ENCODE measurements at regions not wholly inside any gene's neighbourhood (a gene's known extent, or its start where the extent isn't known, plus 50 kb on each side); places are given as distances from the start of the nearest gene placed in this dataset.

DNA sequence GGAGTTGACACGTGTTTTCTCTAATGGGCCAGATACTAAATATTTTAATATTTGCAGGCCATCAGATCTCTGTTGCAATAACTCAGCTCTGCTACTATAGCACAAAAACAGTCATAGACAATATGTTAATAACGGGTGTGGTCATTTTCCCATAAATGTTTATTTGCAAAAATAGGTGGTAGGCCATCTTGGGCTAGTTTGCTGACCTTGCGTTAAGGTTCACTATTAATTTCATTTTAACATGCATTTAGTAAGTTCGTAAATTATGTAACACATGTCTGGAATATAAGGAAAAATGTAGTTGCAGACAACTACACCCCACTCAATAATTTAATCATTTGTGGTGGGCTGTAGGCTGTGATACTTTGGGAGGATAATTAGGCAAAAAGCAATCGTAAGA lies 577.8 kb downstream of the PKHD1 start:
- Histone ChIP-seq H3K27ac (ENCODE audit: low read length) (no peak overlapping the region), H3K27me3 (ENCODE audit: control insufficient read depth, insufficient read depth, low read length) (no peaks in the 10 kb centered on the region), H3K9me3 (ENCODE audit: control insufficient read depth, insufficient read depth, low read length) (no peaks in the 10 kb centered on the region), H3K4me3 (ENCODE audit: low read length) (no peak overlapping the region), H3K4me1 (ENCODE audit: control insufficient read depth, insufficient read depth, low read length) (no peaks in the 10 kb centered on the region), H3K36me3 (ENCODE audit: control insufficient read depth, insufficient read depth, low read length) (no peaks in the 10 kb centered on the region)
- WGBS (ENCODE audit: insufficient coverage, insufficient read length): no CpG with 5 or more reads among the region's 5 CpGs
- no peak for DNase-seq (ENCODE audit: low read depth, low spot score)

DNA sequence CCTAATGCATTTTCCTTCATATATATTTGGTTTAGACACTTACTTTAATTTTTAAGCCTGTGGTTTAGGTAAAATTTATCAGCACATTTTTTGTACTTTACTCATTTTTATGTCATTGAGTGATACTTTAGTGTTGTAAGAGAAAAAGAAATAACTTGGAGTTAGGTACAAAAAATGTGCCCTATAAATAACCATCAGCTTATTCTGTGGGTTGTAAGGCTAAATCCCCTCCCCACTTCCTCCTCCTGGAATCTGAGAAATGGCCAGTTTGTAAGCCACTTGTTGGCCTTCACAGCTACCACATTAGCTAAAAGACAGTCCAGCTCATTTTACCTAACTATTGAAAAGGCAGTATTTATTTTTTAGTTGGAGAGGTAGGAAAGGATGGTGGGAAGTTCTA lies 576.3 kb downstream of the PKHD1 start:
- Histone ChIP-seq H3K36me3 (ENCODE audit: control insufficient read depth, insufficient read depth, low read length) (no peaks in the 10 kb centered on the region), H3K27ac (ENCODE audit: low read length) (no peak overlapping the region), H3K4me1 (ENCODE audit: control insufficient read depth, insufficient read depth, low read length) (no peaks in the 10 kb centered on the region), H3K9me3 (ENCODE audit: control insufficient read depth, insufficient read depth, low read length) (no peaks in the 10 kb centered on the region), H3K4me3 (ENCODE audit: low read length) (no peak overlapping the region), H3K27me3 (ENCODE audit: control insufficient read depth, insufficient read depth, low read length) (no peaks in the 10 kb centered on the region)
- no peak for DNase-seq (ENCODE audit: low read depth, low spot score)

DNA sequence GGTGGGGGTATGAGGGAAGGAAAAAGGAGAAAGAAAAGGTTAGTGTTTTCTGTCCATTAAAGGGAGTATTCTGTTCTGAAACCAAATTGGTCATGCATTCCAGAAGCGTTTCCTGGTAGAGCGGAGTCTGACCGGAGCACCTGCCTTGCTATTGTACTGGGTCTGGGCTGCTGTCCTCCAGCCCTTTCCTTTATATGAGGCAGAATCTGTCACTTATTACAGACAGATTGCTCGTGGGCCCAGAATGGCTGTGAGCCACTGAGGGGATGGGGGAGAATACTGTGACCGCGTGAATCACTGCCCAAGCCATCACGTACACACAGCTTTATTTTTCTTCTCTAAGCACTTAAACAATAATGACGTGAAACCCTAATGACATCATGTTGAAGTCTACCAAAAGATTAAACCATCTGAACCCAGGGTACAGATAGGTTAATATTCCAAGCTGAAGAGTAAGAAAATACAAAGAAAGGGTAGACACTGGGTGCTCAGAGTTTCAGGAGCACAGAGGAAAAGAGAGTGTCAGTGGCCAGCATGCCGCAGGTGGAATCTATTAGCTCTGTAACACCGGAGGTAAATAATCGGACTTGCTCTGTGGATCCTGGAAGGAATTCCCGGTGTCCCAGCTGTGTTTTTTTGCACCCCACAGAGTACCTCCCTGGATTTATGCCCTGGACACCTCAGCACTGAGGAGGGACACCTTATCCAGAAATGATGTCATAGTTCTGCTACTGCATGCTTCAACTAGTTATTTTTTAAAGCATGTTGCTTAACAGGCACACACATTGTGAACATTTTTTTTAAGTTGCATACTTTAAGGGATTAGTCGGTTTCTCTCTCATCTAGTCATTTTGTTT lies 573.3 kb downstream of the PKHD1 start:
- H3K4me1 ChIP-seq (ENCODE audit: control insufficient read depth, insufficient read depth, low read length): no peaks in the 10 kb centered on the region
- no peak overlapping the region for H3K27ac ChIP-seq (ENCODE audit: low read length)
- no peaks in the 10 kb centered on the region for H3K27me3 ChIP-seq (ENCODE audit: control insufficient read depth, insufficient read depth, low read length)
- WGBS (ENCODE audit: insufficient coverage, insufficient read length): no CpG with 5 or more reads among the region's 13 CpGs
- no peaks in the 10 kb centered on the region for H3K9me3 ChIP-seq (ENCODE audit: control insufficient read depth, insufficient read depth, low read length)
- H3K4me3 ChIP-seq (ENCODE audit: low read length): no peak overlapping the region
- H3K36me3 ChIP-seq (ENCODE audit: control insufficient read depth, insufficient read depth, low read length): no peaks in the 10 kb centered on the region
- DNase-seq (ENCODE audit: low read depth, low spot score): no peak

DNA sequence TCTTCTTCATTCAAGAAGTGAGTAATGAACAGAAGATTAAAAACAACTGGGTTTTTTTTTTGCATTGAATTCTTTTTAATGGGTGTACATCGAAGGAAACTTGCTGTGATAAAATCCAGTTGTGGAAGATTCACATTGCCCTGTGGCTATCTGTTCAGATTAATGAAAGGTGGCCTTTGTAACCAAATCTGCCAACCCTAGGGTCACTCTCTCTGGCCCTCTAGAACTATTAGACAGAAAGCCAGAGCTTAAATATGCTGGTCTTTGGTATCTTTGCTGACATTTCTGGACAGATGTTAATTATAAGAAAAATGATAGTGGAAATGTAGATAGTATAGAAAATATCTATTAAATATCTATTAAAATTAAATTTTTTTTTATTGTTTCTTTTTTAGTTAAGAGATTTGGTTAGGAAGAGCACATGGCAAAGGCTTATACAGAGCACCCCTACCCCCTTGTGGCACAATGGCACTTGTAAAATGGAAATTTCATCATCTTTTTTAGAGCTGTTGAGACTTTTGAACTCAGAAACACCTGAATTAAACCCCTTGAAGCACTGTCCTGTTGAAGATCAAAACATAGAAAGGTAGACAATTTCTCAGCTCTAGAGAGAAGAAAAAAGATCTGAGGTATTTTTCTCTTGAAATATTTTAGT lies 572.5 kb downstream of the PKHD1 start:
- H3K27ac ChIP-seq (ENCODE audit: low read length): no peak overlapping the region
- H3K27me3 ChIP-seq (ENCODE audit: control insufficient read depth, insufficient read depth, low read length): no peaks in the 10 kb centered on the region
- no peaks in the 10 kb centered on the region for H3K9me3 ChIP-seq (ENCODE audit: control insufficient read depth, insufficient read depth, low read length)
- H3K36me3 ChIP-seq (ENCODE audit: control insufficient read depth, insufficient read depth, low read length): no peaks in the 10 kb centered on the region
- no peaks in the 10 kb centered on the region for H3K4me1 ChIP-seq (ENCODE audit: control insufficient read depth, insufficient read depth, low read length)
- H3K4me3 ChIP-seq (ENCODE audit: low read length): no peak overlapping the region
- DNase-seq (ENCODE audit: low read depth, low spot score): no peak
- no CpG with 5 or more reads among the region's 1 CpG for WGBS (ENCODE audit: insufficient coverage, insufficient read length)

DNA sequence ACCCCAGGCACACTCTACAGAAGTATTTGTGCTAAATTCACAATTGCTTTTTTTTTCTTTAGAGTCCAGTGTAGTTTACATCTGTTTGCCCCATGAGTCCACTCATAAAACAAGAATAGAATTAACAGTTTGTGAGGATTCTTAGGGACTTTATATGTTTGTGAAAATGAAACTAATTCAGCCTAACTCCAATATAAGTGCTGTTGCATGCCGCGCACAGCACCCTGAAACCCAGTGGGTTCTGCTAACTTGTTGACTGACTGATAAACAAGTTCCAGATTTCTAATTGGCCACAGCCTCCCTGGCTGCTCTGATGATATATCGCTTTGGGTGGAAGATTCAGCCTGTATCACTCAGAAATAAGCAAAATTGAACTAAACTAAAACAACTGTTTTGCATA lies 561.4 kb downstream of the PKHD1 start:
- H3K36me3 ChIP-seq (ENCODE audit: control insufficient read depth, insufficient read depth, low read length): no peaks in the 10 kb centered on the region
- no peaks in the 10 kb centered on the region for H3K27me3 ChIP-seq (ENCODE audit: control insufficient read depth, insufficient read depth, low read length)
- WGBS (ENCODE audit: insufficient coverage, insufficient read length): no CpG with 5 or more reads among the region's 3 CpGs
- no peak overlapping the region for H3K27ac ChIP-seq (ENCODE audit: low read length)
- H3K4me3 ChIP-seq (ENCODE audit: low read length): no peak overlapping the region
- no peaks in the 10 kb centered on the region for H3K9me3 ChIP-seq (ENCODE audit: control insufficient read depth, insufficient read depth, low read length)
- DNase-seq (ENCODE audit: low read depth, low spot score): no peak
- H3K4me1 ChIP-seq (ENCODE audit: control insufficient read depth, insufficient read depth, low read length): no peaks in the 10 kb centered on the region

DNA sequence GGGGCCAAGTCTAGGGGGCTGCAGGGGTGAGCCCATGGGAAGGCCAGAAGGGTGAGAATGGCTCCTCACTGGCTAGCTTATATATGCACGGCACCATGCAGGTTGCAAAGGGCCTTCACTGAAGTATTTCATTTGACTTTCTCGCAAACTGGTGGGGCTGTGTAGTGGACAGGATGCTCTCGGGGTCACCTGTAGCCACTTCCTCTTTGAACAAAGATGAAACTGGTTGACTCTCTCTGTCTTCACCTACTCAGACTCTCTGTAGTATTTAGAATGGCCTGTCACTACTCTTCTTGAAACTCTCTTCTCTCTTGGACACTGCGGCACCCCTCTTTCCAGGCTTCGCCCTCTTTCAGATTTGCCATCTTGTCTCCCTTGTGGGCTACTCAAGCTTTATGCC lies 560.5 kb downstream of the PKHD1 start:
- Histone ChIP-seq H3K4me3 (ENCODE audit: low read length) (no peak overlapping the region), H3K4me1 (ENCODE audit: control insufficient read depth, insufficient read depth, low read length) (no peaks in the 10 kb centered on the region), H3K27ac (ENCODE audit: low read length) (no peak overlapping the region), H3K36me3 (ENCODE audit: control insufficient read depth, insufficient read depth, low read length) (no peaks in the 10 kb centered on the region), H3K9me3 (ENCODE audit: control insufficient read depth, insufficient read depth, low read length) (no peaks in the 10 kb centered on the region), H3K27me3 (ENCODE audit: control insufficient read depth, insufficient read depth, low read length) (no peaks in the 10 kb centered on the region)
- WGBS (ENCODE audit: insufficient coverage, insufficient read length): no CpG with 5 or more reads among the region's 5 CpGs
- no peak for DNase-seq (ENCODE audit: low read depth, low spot score)

DNA sequence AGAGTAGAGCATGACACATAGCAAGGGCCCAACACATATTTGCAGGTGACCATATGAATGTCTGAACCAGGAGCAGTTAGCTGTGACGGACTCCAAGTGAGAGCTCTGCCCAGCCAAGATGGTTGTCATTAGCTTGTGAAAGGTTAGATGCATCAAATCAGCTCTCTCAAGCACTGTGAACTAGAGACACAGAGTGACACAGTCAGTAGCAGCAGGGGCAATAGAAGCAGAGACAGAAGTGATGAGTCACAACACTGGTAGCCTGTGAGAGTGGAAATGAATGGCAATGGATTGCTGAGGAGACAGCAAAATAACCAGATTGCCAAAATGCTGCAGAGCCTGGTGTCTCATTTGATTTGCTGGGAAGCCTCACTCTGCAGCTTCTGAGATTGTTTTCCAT lies 558.9 kb downstream of the PKHD1 start:
- no peaks in the 10 kb centered on the region for H3K4me1 ChIP-seq (ENCODE audit: control insufficient read depth, insufficient read depth, low read length)
- no peaks in the 10 kb centered on the region for H3K9me3 ChIP-seq (ENCODE audit: control insufficient read depth, insufficient read depth, low read length)
- H3K27ac ChIP-seq (ENCODE audit: low read length): no peak overlapping the region
- no peaks in the 10 kb centered on the region for H3K36me3 ChIP-seq (ENCODE audit: control insufficient read depth, insufficient read depth, low read length)
- H3K4me3 ChIP-seq (ENCODE audit: low read length): no peak overlapping the region
- no CpG with 5 or more reads among the region's 1 CpG for WGBS (ENCODE audit: insufficient coverage, insufficient read length)
- no peak for DNase-seq (ENCODE audit: low read depth, low spot score)
- H3K27me3 ChIP-seq (ENCODE audit: control insufficient read depth, insufficient read depth, low read length): no peaks in the 10 kb centered on the region

DNA sequence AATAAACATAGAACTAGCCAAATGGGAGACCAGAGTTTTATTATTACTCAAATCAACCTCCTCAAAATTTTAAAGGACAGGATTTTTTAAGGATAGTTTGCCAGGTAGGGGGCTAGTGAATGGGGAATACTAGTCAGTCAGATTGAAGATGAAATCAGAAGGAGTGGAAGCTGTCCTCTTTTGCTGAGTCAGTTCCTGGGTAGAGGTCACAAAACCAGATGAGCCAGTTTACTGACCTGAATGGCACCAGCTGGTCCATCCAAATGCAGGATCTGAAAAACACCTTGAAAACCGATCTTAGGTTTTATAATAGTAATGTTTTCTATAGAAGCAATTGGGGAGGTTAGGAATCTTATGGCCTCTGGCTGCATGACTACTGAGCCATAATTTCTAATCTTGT lies 558.2 kb downstream of the PKHD1 start:
- no peak for DNase-seq (ENCODE audit: low read depth, low spot score)
- no peaks in the 10 kb centered on the region for H3K4me1 ChIP-seq (ENCODE audit: control insufficient read depth, insufficient read depth, low read length)
- no peak overlapping the region for H3K27ac ChIP-seq (ENCODE audit: low read length)
- no peaks in the 10 kb centered on the region for H3K36me3 ChIP-seq (ENCODE audit: control insufficient read depth, insufficient read depth, low read length)
- H3K27me3 ChIP-seq (ENCODE audit: control insufficient read depth, insufficient read depth, low read length): no peaks in the 10 kb centered on the region
- no CpG with 5 or more reads among the region's 1 CpG for WGBS (ENCODE audit: insufficient coverage, insufficient read length)
- H3K9me3 ChIP-seq (ENCODE audit: control insufficient read depth, insufficient read depth, low read length): no peaks in the 10 kb centered on the region
- H3K4me3 ChIP-seq (ENCODE audit: low read length): no peak overlapping the region

DNA sequence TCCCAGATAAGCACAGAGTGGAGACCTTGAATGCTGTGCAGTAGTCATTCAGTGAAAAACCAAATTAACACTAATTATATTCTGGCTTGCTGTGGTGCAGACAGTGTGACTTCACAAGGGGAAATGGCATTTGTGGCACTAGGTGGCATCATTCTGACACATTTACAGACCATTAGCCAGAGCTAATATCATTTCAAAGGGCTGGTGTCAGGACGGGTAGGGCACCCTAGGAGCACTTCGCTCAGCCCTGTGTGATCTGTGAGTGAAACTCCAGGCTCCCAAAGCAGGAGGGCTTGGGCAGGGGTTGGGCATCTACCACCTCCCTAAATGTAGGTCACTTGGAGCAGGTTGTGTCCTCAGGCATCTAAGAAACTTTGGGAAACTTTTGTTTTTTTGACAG lies 555.8 kb downstream of the PKHD1 start:
- Histone ChIP-seq H3K9me3 (ENCODE audit: control insufficient read depth, insufficient read depth, low read length) (no peaks in the 10 kb centered on the region), H3K27ac (ENCODE audit: low read length) (no peak overlapping the region), H3K4me1 (ENCODE audit: control insufficient read depth, insufficient read depth, low read length) (no peaks in the 10 kb centered on the region), H3K4me3 (ENCODE audit: low read length) (no peak overlapping the region), H3K27me3 (ENCODE audit: control insufficient read depth, insufficient read depth, low read length) (no peaks in the 10 kb centered on the region), H3K36me3 (ENCODE audit: control insufficient read depth, insufficient read depth, low read length) (no peaks in the 10 kb centered on the region)
- WGBS (ENCODE audit: insufficient coverage, insufficient read length): no CpG with 5 or more reads among the region's 2 CpGs
- no peak for DNase-seq (ENCODE audit: low read depth, low spot score)

DNA sequence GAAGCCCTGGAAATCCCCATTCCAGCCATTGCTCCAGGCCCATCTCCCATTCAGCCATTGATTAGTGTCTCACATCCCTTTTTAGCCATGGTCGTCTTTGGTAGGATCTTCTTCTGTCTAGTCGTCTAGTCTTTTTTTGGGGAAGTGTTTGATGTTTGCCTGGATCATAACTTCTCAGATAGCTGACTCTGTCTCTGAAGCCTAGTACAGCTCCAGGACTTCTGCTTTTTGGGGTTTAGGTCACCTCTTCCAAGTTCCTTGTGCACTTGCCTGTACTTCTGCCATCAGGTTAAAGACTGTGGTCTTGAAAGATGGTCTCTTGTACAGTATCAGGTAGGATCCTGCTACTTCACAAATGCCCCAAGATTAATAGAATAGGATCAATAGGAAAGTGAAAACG lies 553.5 kb downstream of the PKHD1 start:
- H3K27me3 ChIP-seq (ENCODE audit: control insufficient read depth, insufficient read depth, low read length): no peaks in the 10 kb centered on the region
- WGBS (ENCODE audit: insufficient coverage, insufficient read length): no CpG with 5 or more reads among the region's 3 CpGs
- H3K27ac ChIP-seq (ENCODE audit: low read length): no peak overlapping the region
- no peak for DNase-seq (ENCODE audit: low read depth, low spot score)
- H3K36me3 ChIP-seq (ENCODE audit: control insufficient read depth, insufficient read depth, low read length): no peaks in the 10 kb centered on the region
- no peak overlapping the region for H3K4me3 ChIP-seq (ENCODE audit: low read length)
- no peaks in the 10 kb centered on the region for H3K4me1 ChIP-seq (ENCODE audit: control insufficient read depth, insufficient read depth, low read length)
- H3K9me3 ChIP-seq (ENCODE audit: control insufficient read depth, insufficient read depth, low read length): no peaks in the 10 kb centered on the region

DNA sequence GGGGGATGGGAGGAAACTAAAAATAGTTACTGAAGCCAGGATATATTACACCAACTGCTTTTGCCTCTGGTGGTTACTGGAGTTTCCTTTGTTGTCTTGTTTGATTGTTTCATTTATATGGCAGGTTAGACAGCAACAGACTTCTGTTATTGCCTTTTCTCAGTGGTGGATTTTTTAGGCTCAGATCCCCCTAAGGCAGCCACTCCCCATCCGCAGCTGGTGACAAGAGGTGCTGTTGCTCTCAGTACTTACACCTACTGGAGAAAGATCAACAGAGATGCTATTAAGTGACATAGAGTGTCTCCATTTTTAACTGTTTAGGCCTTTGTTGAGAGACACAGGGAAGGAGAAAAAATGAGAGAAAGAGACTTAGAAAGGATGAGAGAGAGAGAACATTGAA lies 552.1 kb downstream of the PKHD1 start:
- H3K9me3 ChIP-seq (ENCODE audit: control insufficient read depth, insufficient read depth, low read length): no peaks in the 10 kb centered on the region
- no peaks in the 10 kb centered on the region for H3K36me3 ChIP-seq (ENCODE audit: control insufficient read depth, insufficient read depth, low read length)
- no peaks in the 10 kb centered on the region for H3K27me3 ChIP-seq (ENCODE audit: control insufficient read depth, insufficient read depth, low read length)
- no peak for DNase-seq (ENCODE audit: low read depth, low spot score)
- WGBS (ENCODE audit: insufficient coverage, insufficient read length): no CpG with 5 or more reads among the region's 1 CpG
- H3K4me3 ChIP-seq (ENCODE audit: low read length): no peak overlapping the region
- H3K27ac ChIP-seq (ENCODE audit: low read length): no peak overlapping the region
- no peaks in the 10 kb centered on the region for H3K4me1 ChIP-seq (ENCODE audit: control insufficient read depth, insufficient read depth, low read length)

All from iPS DF 6.9 (cell line).